ENCODE measurements at regions not wholly inside any gene's neighbourhood (a gene's known extent, or its start where the extent isn't known, plus 50 kb on each side); places are given as distances from the start of the nearest gene placed in this dataset.

DNA sequence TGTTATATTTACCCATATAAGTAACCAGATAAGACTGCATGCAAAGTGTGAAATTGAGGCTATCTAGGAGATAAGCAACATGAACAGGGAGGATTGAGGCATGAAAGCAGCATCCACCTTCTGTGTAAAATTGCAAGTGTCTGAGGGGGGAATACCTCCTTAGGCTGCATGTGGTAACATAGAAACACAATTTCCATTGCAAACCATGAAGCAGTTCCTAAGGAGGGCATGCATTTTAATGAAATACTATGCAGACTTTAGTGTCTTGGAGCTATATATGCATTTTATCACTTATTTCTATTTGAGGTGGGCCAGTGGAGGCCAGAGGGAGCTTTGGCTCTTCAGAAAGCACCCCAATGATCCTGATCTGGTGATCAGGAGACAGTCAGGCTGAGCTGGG, 160.2 kb downstream of the C11orf91 start:
- no peaks in the 10 kb centered on the region for H3K36me3 ChIP-seq

DNA sequence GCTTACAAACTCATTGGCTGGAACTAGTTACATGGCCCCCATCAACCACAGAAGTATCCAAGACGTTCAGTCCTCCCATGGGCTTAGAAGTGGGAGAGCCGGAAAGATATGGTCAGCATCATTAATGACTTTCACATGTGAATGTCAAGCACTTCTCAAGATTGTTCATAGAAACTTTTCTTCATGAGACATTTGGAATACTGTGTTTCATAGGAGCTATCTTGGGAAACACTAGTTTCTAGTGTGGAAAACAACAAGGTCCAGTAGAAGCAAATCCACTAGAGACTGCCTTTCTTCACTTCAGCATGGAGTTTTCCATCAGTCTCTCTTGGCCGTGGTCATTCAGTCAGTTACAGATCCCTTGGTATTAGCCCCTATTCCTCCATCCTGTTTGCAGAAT, 160.9 kb downstream of the C11orf91 start:
- WGBS, 2 donors, result 44 to 51% methylated on average over 3 of the region's 3 CpGs

More for the DNA sequence above, 160.2 kb downstream of the C11orf91 start:
- TF ChIP-seq, protein P1, sequence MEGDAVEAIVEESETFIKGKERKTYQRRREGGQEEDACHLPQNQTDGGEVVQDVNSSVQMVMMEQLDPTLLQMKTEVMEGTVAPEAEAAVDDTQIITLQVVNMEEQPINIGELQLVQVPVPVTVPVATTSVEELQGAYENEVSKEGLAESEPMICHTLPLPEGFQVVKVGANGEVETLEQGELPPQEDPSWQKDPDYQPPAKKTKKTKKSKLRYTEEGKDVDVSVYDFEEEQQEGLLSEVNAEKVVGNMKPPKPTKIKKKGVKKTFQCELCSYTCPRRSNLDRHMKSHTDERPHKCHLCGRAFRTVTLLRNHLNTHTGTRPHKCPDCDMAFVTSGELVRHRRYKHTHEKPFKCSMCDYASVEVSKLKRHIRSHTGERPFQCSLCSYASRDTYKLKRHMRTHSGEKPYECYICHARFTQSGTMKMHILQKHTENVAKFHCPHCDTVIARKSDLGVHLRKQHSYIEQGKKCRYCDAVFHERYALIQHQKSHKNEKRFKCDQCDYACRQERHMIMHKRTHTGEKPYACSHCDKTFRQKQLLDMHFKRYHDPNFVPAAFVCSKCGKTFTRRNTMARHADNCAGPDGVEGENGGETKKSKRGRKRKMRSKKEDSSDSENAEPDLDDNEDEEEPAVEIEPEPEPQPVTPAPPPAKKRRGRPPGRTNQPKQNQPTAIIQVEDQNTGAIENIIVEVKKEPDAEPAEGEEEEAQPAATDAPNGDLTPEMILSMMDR (IDR thresholded peaks at IDR 0.05), result no peak
- no peak for TF ChIP-seq POLR2AphosphoS5 (IDR thresholded peaks at IDR 0.05)
- no peak for TF ChIP-seq EP300 (IDR thresholded peaks at IDR 0.05)
- TF ChIP-seq POLR2A (IDR thresholded peaks at IDR 0.05), result no peak
- Histone ChIP-seq H3K4me1 (no peaks in the 10 kb centered on the region), H3K27ac (no peak overlapping the region), H3K9me3 (no peaks in the 10 kb centered on the region), H3K4me3 (no peak overlapping the region), H3K27me3 (no peaks in the 10 kb centered on the region)
- ATAC-seq (ENCODE audit: low FRiP score in 2 of 2) (no peak), DNase-seq (no peak)

DNA sequence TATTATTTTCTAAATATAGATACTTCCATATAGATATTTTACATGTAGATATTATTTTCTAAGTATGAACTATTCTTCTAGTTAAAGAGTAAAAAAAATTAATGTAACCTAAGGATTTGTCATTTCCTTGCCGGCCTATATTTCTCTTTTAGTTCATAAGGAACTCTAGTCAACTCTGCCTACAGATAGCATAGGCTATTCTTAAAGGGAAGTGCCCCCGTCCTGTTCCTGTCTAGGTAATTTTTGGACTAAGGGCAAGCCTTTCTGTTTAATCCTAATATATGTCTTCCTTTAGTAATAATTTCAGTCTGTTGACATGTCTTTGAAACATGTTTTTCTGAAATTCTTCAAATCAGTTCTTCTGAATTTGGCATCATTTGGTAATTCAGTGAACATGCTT, 161.9 kb downstream of the C11orf91 start:
- Histone ChIP-seq H3K36me3 (no peaks in the 10 kb centered on the region), H3K9me3 (peaks cover 0 to 5% (median 0%) of the 10 kb centered on the region in 4 donors), H3K27ac (no peak overlapping the region), H3K4me3 (no peak overlapping the region), H3K27me3 (no peaks in the 10 kb centered on the region), H3K4me1 (no peaks in the 10 kb centered on the region)
- TF ChIP-seq, protein P1 (IDR thresholded peaks at IDR 0.05), result no peak
- TF ChIP-seq POLR2AphosphoS5 (IDR thresholded peaks at IDR 0.05) (no peak), POLR2A (IDR thresholded peaks at IDR 0.05) (no peak), EP300 (IDR thresholded peaks at IDR 0.05) (no peak)
- ATAC-seq (ENCODE audit: low FRiP score in 2 of 2) (no peak), DNase-seq (no peak)
- WGBS, 2 donors, result 65 to 66% methylated on average over 2 of the region's 2 CpGs

More for the DNA sequence above, 160.9 kb downstream of the C11orf91 start:
- H3K36me3 ChIP-seq, result no peaks in the 10 kb centered on the region
- H3K4me3 ChIP-seq, result no peak overlapping the region
- ATAC-seq (ENCODE audit: low FRiP score in 2 of 2) (no peak), DNase-seq (no peak)
- no peaks in the 10 kb centered on the region for H3K4me1 ChIP-seq
- H3K27ac ChIP-seq, result no peak overlapping the region
- no peak for TF ChIP-seq POLR2A (IDR thresholded peaks at IDR 0.05)
- TF ChIP-seq, protein P1 (IDR thresholded peaks at IDR 0.05), result no peak
- no peak for TF ChIP-seq EP300 (IDR thresholded peaks at IDR 0.05)
- no peak for TF ChIP-seq POLR2AphosphoS5 (IDR thresholded peaks at IDR 0.05)
- no peaks in the 10 kb centered on the region for H3K27me3 ChIP-seq
- H3K9me3 ChIP-seq, result peaks cover 0 to 4% (median 0%) of the 10 kb centered on the region in 4 donors

DNA sequence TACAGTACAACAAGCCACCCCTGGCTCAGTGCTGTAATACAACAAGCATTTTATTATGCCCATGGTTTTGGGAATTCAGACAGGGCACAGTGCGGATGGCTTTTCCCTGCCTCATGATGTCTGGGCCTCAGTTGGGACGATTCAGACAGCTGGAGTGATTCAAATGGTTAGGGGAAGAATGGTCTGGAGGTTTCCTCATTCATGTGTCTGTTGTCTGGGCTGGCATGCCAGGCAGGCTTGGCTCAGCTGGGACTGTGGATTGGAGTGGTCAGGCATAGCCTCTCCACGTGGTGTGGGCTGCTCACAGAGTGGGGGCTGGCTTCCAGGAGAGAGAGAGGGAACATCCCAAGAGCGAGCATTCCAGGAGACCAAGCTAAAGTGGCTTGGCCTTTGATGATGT, 164.4 kb downstream of the C11orf91 start:
- TF ChIP-seq, protein P1 (IDR thresholded peaks at IDR 0.05), result no peak
- TF ChIP-seq EP300 (IDR thresholded peaks at IDR 0.05) (no peak), POLR2AphosphoS5 (IDR thresholded peaks at IDR 0.05) (no peak), POLR2A (IDR thresholded peaks at IDR 0.05) (no peak)
- DNase-seq, result no peak
- WGBS, 2 donors, result 64 to 75% methylated on average over 4 of the region's 4 CpGs

DNA sequence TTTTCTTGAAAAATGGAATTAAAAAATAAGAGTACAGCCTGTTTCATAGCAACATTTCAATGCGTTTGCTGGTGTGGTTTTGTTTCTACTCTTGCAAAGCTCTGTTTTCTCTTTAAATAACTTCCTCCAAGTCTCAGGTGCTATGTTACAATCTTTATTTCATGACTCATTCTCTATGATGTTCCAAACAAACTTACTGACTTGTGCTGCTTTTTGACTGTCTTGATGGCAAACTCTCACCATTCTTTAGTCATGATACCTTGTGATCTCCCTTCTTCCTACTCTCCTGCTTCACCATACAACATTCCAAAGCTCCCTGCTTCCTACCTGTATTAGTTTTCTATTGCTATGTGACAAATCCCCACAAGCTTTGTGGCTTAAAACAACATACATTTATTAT, 166.1 kb downstream of the C11orf91 start:
- no peak overlapping the region for H3K27ac ChIP-seq
- ATAC-seq (ENCODE audit: low FRiP score in 2 of 2) (no peak), DNase-seq (no peak)
- H3K36me3 ChIP-seq, result no peaks in the 10 kb centered on the region
- H3K9me3 ChIP-seq, result peaks cover 0 to 5% (median 0%) of the 10 kb centered on the region in 4 donors
- TF ChIP-seq, protein P1 (IDR thresholded peaks at IDR 0.05), result no peak
- TF ChIP-seq EP300 (IDR thresholded peaks at IDR 0.05) (no peak), POLR2AphosphoS5 (IDR thresholded peaks at IDR 0.05) (no peak), POLR2A (IDR thresholded peaks at IDR 0.05) (no peak)
- no peaks in the 10 kb centered on the region for H3K4me1 ChIP-seq
- no peaks in the 10 kb centered on the region for H3K27me3 ChIP-seq
- WGBS, 2 donors, result 74 to 79% methylated on average over 1 of the region's 1 CpG
- H3K4me3 ChIP-seq, result no peak overlapping the region

More for the DNA sequence above, 164.4 kb downstream of the C11orf91 start:
- H3K4me1 ChIP-seq, result no peaks in the 10 kb centered on the region
- no peaks in the 10 kb centered on the region for H3K36me3 ChIP-seq
- peaks cover 0 to 5% (median 0%) of the 10 kb centered on the region in 4 donors for H3K9me3 ChIP-seq
- ATAC-seq (ENCODE audit: low FRiP score in 2 of 2), result no peak
- no peak overlapping the region for H3K4me3 ChIP-seq
- no peak overlapping the region for H3K27ac ChIP-seq
- H3K27me3 ChIP-seq, result no peaks in the 10 kb centered on the region
